HG03196 (cell line): ENCODE measurements at regions not wholly inside any gene's neighbourhood (a gene's known extent, or its start where the extent isn't known, plus 50 kb on each side); places are given as distances from the start of the nearest gene placed in this dataset.
"Not testable (repeated sequence)": the region's sequence is repeated elsewhere in the genome, so short reads cannot be mapped to it uniquely, and the experiment has no call there.

Source experiments
- ATAC-seq: cut with Tn5 transposase; IDR thresholded peaks from one replicate; pipeline ENCODE4 v1.9.1; 2021; ENCODE audit not compliant: unreplicated experiment

- ATAC-seq, result no peak
Observed at GRCh38 chr6:169145496-169145895, 108.2 kb downstream of the THBS2 start.

GRCh38 chr6:169144356-169144755 is 109.3 kb downstream of the THBS2 start:
- ATAC-seq, result no peak

DNA sequence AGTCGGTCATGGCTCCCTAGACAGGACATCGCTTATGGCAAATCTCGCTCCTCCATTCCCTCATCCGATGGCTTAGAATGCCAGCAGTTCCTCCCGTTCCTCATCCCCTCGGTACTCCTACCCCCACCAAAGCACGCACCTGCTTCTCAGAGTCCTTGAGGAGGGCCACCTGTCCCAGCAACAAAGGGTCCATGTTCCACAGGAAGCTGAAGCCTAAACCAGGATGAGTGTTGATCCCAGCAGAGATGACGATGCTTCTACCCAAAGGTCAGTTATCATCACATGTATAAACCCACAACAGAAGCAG is 111.2 kb downstream of the THBS2 start:
- ATAC-seq, result no peak

DNA sequence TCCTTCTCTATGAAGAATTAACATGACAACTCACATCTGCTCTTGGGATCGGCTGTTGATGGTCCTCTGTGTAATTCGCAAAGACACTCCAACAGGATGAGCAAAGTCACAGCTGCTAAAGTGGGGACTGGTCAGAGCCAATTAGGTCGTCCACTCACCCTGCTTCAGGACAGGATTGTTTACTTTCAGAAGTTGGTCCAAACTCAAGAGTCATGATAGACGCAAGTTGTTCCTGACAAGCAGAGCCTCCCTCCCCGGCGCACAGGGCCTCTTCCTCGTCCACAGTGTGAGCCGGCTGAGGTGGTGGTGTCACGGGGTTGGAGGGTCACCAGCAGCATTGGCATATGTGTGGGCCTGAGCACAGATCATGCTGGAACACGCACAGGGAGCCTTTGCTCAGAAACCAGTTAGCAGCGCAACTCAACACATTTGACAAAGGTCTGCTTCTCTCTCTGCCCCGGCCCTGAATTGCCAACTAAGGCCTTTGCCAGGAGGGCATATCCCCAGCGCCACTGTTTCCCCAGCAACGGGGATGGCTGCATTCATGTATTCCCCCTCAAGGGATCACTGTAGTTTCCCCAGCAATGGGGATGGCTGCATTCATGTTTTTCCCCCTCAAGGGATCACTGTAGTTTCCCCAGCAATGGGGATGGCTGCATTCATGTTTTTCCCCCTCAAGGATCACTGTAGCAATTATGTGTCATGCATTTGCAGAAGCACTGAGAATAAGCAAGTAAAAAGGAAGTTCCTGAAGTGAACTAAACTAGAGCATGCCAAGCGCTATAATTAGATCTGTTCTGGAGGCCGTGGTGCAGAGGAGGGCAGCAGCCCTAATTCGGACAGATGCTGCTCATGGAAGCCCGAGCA is 111.7 kb downstream of the THBS2 start:
- ATAC-seq, result no peak

GRCh38 chr6:169140986-169141495 is 112.6 kb downstream of the THBS2 start:
- no peak for ATAC-seq

GRCh38 chr6:169139179-169139971 is 114.3 kb downstream of the THBS2 start:
- ATAC-seq, result no peak

GRCh38 chr6:169132352-169132940 is 121.2 kb downstream of the THBS2 start:
- ATAC-seq, result no peak

DNA sequence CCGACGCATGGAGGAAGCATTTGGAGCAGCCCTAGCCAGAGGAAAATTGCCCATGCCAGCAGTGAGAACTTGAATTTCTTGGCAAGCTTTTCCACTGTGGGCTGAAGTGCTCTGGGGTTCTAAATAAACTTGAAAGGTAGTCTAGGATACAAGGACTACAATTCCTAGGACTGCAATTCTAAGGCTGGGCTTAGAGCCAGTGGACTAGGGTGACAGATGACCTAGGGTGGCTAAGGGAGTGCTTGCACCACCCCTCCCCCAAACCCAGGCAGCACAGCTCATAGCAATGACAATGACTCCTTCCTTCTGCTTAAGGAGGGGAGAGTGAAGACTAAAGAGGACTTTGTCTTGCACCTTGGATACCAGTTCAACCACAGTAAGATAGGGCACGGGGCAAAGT is 122.3 kb downstream of the THBS2 start:
- no peak for ATAC-seq

GRCh38 chr6:169130113-169130512 is 123.5 kb downstream of the THBS2 start:
- no peak for ATAC-seq

DNA sequence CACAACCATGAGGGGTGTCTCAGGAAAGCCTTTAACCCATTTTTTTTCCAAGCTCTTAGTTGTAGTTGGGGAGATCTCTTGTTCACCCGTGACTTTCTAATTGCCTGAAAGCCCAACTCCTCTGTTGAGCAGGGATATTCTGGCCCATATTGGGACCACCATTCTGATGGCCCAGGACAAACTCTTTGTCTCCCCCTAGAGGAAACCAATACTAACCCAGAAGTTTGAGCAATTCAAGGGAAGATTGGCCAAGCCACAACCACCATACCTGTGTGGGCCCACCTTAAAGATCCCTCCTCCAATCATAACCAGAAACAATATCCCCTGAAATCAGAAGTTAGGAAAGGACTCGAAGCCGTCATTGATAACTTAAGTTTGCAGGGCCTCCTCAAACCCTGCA is 132.6 kb downstream of the THBS2 start:
- no peak for ATAC-seq

GRCh38 chr6:169119669-169120068 is 134.0 kb downstream of the THBS2 start:
- no peak for ATAC-seq

- no peak for ATAC-seq
Observed at GRCh38 chr6:169118346-169118830, 135.3 kb downstream of the THBS2 start.

DNA sequence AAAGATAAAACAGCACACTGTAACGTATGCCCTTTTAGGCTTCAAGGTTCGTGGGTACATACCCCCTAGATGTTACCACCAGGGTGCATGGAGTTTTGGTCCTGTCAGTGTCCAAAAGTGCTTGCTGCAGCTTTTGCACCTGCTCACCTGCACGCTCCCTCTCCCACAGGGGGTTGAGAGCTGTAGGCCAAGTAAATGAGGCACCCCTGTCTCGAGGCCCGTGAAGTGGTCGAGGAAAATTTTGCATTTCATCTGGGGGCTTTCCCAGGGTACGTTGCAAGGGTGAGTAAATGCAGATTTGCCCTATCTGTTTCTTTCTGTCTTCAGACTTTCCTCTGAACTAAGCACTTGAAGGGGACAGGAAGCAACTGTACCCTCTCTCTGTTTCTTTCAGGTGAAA is 136.0 kb downstream of the THBS2 start:
- ATAC-seq, result no peak

DNA sequence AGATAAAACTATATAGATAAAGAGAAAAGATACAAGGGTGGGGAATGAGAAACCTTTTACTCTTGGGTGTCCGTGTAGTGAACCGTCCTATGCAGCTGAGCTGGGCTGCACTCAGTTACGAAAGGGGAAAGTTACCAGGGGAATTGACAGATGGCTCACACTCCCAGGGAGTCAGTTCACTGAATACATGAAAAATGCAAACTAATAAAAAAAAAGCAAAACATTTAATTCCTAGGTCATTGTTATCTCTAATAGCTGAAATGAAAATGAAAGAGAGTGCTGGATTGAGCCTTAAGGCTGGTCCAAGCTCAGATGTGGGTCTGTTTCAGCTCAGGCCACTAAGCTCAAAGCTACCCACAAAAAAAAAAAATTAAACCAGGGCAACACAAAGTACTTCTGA is 138.0 kb downstream of the THBS2 start:
- no peak for ATAC-seq

DNA sequence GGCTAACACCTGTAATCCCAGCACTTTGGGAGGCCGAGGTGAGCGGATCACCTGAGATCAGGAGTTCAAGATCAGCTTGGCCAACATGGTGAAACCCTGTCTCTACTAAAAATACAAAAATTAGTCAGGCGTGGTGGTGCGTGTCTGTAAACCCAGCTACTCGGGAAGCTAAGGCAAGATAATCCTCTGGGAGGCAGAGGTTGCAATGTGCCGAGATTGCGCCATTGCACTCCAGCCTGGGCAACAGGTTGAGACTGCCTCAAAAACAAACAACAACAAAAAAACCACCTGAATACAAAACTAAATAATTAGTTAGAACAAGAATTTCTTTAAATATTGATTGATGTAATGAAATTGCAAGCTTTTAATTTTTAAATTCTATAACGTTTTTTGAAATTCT is 139.0 kb downstream of the THBS2 start:
- not testable (repeated sequence) for ATAC-seq

GRCh38 chr6:169112483-169113320 is 140.9 kb downstream of the THBS2 start:
- ATAC-seq, result peak; percentile 62

DNA sequence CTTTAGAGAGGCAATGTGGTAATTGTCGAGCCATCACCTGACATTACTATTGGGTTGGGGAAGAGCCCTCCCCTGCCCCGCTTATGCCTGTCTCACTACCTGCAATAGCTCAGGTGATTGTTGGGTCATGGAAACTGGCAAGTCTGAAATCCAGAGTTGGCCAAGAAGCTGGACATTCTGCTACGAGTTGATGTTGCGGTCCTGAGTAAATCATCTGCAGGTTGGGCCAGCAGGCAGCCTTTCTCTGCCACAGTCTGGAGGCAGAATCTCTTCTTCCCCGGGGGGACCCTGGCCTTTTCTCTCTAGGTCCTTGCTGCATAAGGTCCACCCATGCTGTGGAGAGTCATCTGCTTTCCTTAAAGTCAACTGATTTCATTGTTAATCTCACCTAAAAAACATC is 142.4 kb downstream of the THBS2 start:
- no peak for ATAC-seq

- ATAC-seq, result no peak
Observed at GRCh38 chr6:169109411-169110220, 144.0 kb downstream of the THBS2 start.

- ATAC-seq, result no peak
Observed at GRCh38 chr6:169108753-169109152, 144.9 kb downstream of the THBS2 start.

DNA sequence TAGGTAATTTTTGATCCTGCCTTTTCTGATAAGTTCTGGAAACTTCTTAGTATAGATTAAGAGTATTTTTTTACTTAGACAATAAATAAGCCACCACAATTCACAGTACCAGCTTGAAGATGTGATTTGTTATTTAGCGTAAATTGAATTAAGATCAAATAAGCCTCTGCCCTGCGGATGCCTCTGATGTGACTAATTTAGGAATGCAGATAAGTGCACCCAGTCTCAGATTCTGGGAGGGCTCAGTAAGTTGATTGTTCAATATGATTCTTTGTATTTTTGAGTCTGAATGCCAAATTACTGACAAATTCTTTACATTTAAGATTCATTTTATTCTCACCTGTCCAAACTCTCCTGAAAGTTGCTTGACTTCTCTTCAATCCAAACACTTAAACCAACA is 147.5 kb downstream of the THBS2 start:
- no peak for ATAC-seq
